GM18867 (cell line): ENCODE measurements at regions not wholly inside any gene's neighbourhood (a gene's known extent, or its start where the extent isn't known, plus 50 kb on each side); places are given as distances from the start of the nearest gene placed in this dataset.

Experiments
- ATAC-seq: cut with Tn5 transposase; IDR thresholded peaks from one replicate; pipeline ENCODE4 v1.9.1; 2021; ENCODE audit warnings: mild to moderate bottlenecking, moderate library complexity; ENCODE audit not compliant: unreplicated experiment

- no peak for ATAC-seq
These were observed 365.5 kb downstream of the FIGN start for GRCh38 chr2:163370169-163370886.

GRCh38 chr2:163369111-163369510, 366.7 kb downstream of the FIGN start:
- ATAC-seq, result no peak

DNA sequence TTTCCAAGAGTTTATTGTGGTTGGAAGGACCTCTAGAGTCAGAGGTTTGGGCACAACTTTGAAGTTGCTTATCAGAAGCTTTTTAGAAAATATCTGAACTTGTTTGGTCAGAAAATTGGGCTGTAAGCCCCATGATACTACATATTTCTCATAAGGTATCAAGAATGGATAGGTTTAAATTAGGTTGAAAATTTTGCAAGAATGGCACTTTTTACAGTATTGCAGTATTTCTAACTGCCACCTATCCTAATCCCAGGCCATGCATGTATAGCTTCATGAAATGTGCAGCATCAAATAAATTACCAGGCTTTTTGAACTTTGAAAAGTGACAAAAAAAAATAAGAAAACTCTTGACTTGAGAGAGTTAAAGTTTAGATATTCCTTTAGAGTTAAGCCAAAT, 367.2 kb downstream of the FIGN start:
- no peak for ATAC-seq

DNA sequence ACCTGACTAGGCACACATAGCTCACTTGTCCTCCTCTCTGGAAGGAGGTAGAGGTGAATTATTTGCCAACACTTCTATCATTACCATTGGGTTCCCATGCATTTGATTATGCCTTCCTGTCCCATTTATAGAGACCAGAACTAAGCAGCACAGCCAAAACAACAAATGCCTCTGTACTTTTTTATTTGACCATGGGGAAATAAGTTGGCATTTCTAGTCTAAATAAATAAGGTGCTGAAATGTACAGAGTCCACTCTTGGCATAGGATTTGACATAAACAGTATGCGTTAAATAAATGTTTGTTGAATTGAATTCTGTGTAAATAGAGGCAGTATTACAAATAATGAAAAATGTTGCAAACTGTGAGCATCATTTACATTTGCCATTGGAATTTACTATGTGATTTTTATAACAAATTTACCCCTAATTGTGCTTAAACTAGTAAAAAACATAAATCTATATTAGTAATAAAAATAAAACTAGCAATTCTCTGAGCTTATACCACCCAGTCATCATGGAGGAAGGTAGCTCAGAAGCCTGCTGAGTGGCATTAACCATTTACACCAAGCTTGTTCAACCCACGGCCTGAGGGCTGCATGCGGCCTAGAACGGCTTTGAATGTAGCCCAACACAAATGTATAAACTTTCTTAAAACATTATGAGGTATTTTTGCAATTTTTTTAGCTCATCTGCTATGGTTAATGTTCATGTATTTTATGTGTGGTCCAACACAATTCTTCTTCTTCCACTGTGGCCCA, 367.8 kb downstream of the FIGN start:
- no peak for ATAC-seq

DNA sequence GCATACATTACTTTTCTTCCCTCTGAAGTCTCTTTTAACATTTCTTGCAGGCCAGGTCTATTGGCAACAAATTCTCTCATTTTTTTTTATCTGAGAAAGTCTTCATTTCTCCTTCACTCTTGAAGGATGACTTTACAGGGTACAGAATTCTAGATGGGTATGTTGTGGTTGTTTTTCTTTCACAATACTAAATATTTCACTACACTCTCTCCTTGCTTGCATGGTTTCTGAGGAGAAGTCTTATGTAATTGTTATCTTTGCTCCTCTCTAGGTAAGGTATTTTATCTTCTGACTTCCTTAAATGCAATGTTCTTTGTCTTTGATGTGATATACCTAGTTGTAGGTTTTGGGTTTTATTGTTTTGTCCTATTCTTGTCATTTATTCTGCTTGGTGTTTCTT, 371.1 kb downstream of the FIGN start:
- no peak for ATAC-seq

DNA sequence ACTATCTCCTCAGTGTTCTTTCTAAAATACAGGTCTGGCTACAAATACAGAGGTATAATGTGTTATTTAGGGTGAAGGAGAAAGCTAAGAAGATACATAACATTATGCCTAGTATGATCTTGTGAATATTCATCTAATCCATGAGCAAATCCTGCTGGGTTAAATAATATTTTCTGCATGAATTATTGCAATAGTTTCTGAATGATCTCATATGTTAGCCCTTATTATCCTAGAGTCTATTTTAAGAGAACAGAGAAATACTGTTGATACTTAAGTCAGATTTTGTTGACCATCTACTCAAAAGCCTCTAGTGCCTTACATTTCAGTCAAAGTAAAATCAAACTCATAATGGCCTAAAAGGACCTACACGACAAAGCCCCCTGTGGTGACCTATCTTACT, 382.3 kb downstream of the FIGN start:
- no peak for ATAC-seq

DNA sequence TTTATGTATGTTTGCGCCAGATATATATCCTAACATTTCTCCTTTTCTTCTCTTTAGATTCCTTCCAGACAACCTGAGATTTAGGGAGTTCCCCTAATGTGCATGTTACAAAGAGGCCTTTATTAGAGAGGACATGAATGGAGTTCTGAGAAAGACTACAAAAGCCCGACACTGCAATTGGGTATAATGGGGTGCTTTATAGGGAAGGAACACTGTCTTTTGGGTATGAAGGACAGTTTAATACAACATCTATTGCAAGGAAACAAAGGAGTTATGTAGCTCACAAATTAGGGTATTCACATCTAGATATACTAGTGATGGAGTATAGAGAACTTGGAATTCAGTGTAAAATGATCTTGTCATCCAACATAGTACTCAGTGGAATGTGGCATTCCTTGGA, 383.8 kb downstream of the FIGN start:
- ATAC-seq, result no peak

DNA sequence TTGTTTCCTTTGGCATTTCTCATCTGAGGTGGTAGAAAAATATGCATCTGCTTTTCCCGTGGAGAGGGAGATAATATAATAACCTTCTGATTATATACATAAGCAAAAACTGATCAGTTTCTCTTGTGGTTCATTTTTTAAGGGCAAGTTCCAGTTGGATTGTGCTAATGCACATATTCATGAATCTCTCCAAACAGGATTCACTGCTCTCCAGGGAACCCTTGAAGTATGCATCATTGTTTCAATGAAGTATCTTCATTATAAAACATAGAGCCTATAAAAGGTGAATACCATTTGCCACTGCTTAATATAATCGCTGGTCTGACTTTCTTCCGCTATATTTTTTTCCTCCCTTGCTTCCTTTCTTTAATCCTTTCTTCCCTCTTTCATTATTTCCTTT, 384.7 kb downstream of the FIGN start:
- no peak for ATAC-seq

GRCh38 chr2:163348857-163349380, 386.9 kb downstream of the FIGN start:
- no peak for ATAC-seq

GRCh38 chr2:163347982-163348856, 387.6 kb downstream of the FIGN start:
- no peak for ATAC-seq

DNA sequence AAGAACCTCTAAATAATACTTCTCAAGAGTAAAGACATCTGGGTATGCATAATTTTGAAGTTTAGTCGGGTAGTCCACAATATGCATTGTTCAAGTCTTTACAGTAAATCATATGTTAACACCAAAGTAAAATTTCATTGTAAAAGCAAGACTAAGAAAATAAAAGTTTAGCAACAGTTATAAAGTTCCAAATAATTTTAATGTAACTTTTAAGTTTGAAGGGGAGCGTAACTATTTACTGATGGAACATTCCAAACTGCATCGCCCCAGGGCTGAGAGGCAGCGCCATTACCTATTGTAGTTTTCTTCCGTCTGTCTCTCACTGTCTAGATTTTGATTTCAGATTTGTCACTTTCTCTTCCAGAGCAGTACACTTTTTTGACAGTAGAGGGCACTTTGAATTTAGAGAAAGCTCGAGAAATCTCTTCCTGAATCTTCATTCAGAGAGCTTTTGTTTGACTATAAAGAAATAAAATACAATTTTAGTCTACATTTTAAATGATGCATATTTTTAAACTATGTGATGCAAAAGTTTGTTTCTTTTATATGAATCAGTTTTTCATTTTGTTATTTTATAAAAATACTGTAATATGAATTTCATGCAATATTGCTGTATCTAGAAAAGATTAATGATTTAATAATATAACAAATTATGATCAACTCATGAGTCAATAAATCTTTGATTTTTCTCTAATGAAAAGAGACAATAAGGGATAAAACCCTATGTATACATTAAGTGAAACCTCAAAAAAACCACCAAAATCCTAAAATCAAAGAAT, 389.8 kb downstream of the FIGN start:
- peak; percentile 82 for ATAC-seq

DNA sequence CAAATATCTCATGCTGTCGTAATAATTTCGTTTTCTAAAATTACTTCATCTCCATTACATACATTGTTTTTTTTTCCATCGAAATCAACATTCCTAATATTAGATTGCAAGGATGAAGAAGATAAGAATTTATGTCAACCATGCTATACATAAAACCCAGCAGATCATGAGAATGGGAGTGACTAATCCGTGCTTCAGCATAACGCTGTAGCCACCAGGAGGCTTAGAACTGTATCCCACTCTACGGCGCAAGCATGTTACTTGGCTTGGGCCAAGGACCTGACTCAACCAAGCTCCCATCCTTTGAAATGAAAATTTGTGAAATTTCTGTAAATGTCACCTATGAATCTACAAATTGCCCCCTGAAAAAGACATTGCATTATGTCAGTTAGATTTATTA, 392.5 kb downstream of the FIGN start:
- ATAC-seq, result no peak

DNA sequence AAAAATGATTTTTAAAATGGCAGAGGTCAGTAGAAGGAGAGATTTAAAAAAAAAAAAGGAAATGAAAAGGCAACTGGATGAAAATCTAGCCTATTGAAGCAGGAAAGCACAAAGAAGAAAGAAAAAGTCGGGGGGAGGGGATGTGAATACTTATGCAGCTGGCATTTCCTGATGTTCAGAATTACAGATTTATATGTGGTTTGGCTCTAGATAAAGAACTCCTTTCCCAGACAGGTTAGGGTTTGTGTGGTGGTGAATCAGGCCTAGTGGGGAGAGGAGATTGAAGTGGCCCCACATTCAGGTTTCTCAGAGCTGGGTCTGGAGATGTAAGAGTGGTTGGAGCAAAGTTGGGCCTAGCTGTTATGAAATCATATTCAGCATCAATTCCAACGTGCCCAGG, 394.4 kb downstream of the FIGN start:
- no peak for ATAC-seq

GRCh38 chr2:163338270-163338669, 397.5 kb downstream of the FIGN start:
- no peak for ATAC-seq

GRCh38 chr2:163324677-163325076, 411.1 kb downstream of the FIGN start:
- ATAC-seq, result no peak

GRCh38 chr2:163319006-163319405, 416.8 kb downstream of the FIGN start:
- no peak for ATAC-seq

DNA sequence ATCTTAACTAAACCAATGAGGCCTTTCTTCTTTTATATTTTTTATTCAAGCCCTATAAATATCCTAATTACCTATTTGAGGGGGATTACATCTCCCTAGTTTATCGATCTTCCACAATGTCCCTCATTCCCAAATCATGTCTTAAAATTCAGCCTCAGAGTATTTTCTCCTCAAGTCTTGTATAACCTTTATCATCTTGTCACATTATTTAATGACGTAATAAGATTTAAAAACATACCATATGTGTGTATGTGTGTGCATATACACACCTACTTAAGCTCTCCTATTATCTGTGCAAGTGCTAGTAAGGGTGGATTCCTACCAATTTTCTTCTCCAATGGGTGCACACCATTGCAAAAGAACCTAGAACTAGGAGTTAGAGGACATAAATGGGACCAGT, 421.1 kb downstream of the FIGN start:
- ATAC-seq, result no peak

DNA sequence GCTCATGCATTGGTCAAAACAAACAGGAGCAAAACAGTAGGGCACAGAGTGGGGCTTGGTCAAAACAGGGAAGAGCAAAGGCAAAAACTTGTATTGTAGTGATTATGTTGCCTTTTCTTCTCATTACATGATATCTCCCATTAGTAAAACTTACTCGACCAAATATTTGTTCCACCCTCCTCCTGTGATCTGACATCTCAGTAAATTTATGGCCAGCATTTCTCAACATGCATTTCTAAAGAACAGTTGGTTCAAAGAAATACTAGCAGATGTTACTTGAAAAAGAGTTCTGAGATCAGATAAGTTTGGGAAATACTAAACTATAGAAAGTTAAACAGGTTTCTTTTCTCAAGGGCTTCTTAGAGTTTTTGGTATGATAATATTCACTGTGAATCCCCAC, 423.1 kb downstream of the FIGN start:
- no peak for ATAC-seq

DNA sequence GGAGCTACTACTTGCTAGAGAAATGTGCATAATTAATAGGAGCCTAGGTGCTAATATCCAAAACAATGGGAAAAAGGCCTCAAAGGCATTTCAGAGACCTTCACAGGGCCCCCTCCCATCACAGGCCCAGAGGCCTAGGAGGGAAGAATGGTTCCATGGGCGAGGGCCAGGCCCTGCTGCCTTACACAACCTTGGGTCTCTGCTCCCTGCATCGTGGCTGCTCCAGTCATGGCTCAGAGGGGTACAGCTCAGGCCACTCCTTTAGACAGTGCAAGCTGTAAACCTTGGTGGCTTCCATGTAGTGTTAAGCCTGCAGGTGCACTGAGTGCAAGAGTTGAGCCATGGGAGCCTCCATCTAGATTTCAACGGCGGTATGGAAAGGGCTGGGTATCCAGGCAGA, 429.2 kb downstream of the FIGN start:
- no peak for ATAC-seq

GRCh38 chr2:163302141-163302540, 433.7 kb downstream of the FIGN start:
- no peak for ATAC-seq

DNA sequence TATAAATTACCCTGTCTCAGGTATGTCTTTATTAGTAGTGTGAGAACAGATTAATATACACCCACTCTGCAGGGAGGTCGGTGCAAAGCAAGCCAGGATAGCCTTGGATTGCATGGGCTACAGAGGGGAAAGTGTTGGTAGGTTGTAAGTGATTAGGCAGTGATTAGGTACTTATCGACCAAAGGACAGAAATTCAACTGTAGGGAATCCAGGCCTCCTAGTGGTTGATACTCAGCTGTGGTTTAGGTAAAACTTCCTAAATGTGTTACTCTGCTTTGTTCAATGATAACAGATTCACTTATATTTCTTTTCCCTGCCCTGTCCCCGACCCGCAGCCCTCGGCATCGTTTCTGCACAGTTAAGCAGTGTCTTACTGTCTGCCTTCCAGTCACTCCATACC, 444.0 kb downstream of the FIGN start:
- ATAC-seq, result no peak
